IMR-90 (cell line): ENCODE measurements at regions not wholly inside any gene's neighbourhood (a gene's known extent, or its start where the extent isn't known, plus 50 kb on each side); places are given as distances from the start of the nearest gene placed in this dataset.

ENCODE experiments used
- ATAC-seq: fragments of 200-7000 bp; cut with Tn5 transposase; 2 replicates; pipeline ENCODE4 v1.9.1; 2020; ENCODE audit warnings: low read depth, mild to moderate bottlenecking, moderate library complexity
- BruUV-seq: library from RNA; stranded (reverse); fragments of 400-500 nt; replicated peaks from 2 replicates; lab custom pipeline; 2021; lab: Mats Ljungman, UMichigan
- CTCF ChIA-PET: fragments of 300-600 bp; formaldehyde crosslinking; extraction: SDS; loops from one replicate; lab custom pipeline; 2021; ENCODE audit warnings: antibody characterized with exemption; lab: Yijun Ruan, JAX
- POLR2A ChIA-PET: fragments of 300-600 bp; sonication (Branson Sonifier 250); formaldehyde crosslinking; loops from one replicate; lab custom pipeline; 2022; ENCODE audit warnings: antibody characterized with exemption; ENCODE audit not compliant: unreplicated experiment; lab: Charles Lee
- DNase-seq: peaks from one replicate; pipeline ENCODE4 v3.0.0; 2013
- H2AFZ ChIP-seq: replicated peaks from 2 replicates; pipeline ENCODE3; 2013; ENCODE audit warnings: low read length, mild to moderate bottlenecking; ENCODE audit not compliant: poor library complexity
- H2AK5ac ChIP-seq: 2 replicates; pipeline ENCODE4 v1.6.1; 2013; ENCODE audit warnings: low read depth, low read length, inconsistent platforms
- H2AK9ac ChIP-seq: replicated peaks from 2 replicates; pipeline ENCODE3; 2013; ENCODE audit warnings: mild to moderate bottlenecking, low read depth, low read length, moderate library complexity; ENCODE audit not compliant: poor library complexity
- H2BK120ac ChIP-seq: 2 replicates; pipeline ENCODE4 v1.6.1; 2013; ENCODE audit warnings: low read depth, low read length, inconsistent platforms
- H2BK15ac ChIP-seq: 3 replicates; pipeline ENCODE4 v1.6.1; 2013; ENCODE audit warnings: low read depth, low read length, inconsistent platforms
- H2BK20ac ChIP-seq: 2 replicates; pipeline ENCODE4 v1.6.1; 2013; ENCODE audit warnings: low read depth, mild to moderate bottlenecking, inconsistent platforms, low read length, moderate library complexity
- H2BK5ac ChIP-seq: 2 replicates; pipeline ENCODE4 v1.6.1; 2013; ENCODE audit warnings: mild to moderate bottlenecking, low read depth, low read length, inconsistent platforms; ENCODE audit not compliant: poor library complexity, severe bottlenecking
- H3K14ac ChIP-seq: replicated peaks from 2 replicates; pipeline ENCODE4 v1.6.1; 2013; ENCODE audit warnings: low read depth, low read length, inconsistent platforms
- H3K18ac ChIP-seq: 2 replicates; pipeline ENCODE4 v1.6.1; 2013; ENCODE audit warnings: low read depth, low read length, control low read depth
- H3K23ac ChIP-seq: 2 replicates; pipeline ENCODE4 v1.6.1; 2013; ENCODE audit warnings: low read depth, low read length, inconsistent platforms
- H3K27ac ChIP-seq: 2 replicates; pipeline ENCODE4 v1.5.1; 2013; ENCODE audit warnings: mild to moderate bottlenecking, control low read depth, low read length; ENCODE audit not compliant: insufficient read depth
- H3K27me3 ChIP-seq: 2 replicates; pipeline ENCODE4 v1.6.1; 2013; ENCODE audit warnings: low read length; ENCODE audit not compliant: control insufficient read depth, insufficient read depth
- H3K36me3 ChIP-seq: 2 replicates; pipeline ENCODE4 v1.6.1; 2013; ENCODE audit warnings: low read length, mixed read lengths; ENCODE audit not compliant: control insufficient read depth, insufficient read depth
- H3K4ac ChIP-seq: 2 replicates; pipeline ENCODE4 v1.6.1; 2013; ENCODE audit warnings: low read depth, low read length, inconsistent platforms
- H3K4me1 ChIP-seq: 2 replicates; pipeline ENCODE4 v1.6.1; 2013; ENCODE audit warnings: low read length, mixed read lengths; ENCODE audit not compliant: control insufficient read depth, insufficient read depth
- H3K4me2 ChIP-seq: 2 replicates; pipeline ENCODE4 v1.6.1; 2013; ENCODE audit warnings: low read depth, mild to moderate bottlenecking, control low read depth, low read length, moderate library complexity
- H3K4me3 ChIP-seq: 2 replicates; pipeline ENCODE4 v1.5.1; 2013; ENCODE audit warnings: low read depth, mild to moderate bottlenecking, control low read depth, low read length, moderate library complexity; ENCODE audit not compliant: insufficient read depth
- H3K56ac ChIP-seq: 2 replicates; pipeline ENCODE4 v1.6.1; 2013; ENCODE audit warnings: low read length, inconsistent platforms; ENCODE audit not compliant: insufficient read depth; ENCODE audit errors: extremely low read depth
- H3K79me1 ChIP-seq, 2 experiments: 2 replicates each; pipeline ENCODE4 v1.6.1; 2013; ENCODE audit warnings: low read length in 2 of 2, inconsistent platforms in 1 of 2, low read depth in 1 of 2
- H3K9ac ChIP-seq: 2 replicates; pipeline ENCODE4 v1.6.1; 2013; ENCODE audit warnings: low read depth, low read length, control low read depth
- H3K9me1 ChIP-seq: 2 replicates; pipeline ENCODE4 v1.6.1; 2013; ENCODE audit warnings: low read length, inconsistent platforms; ENCODE audit not compliant: insufficient read depth
- H3K9me3 ChIP-seq: 2 replicates; pipeline ENCODE4 v1.6.1; 2013; ENCODE audit warnings: low read length; ENCODE audit not compliant: control insufficient read depth, insufficient read depth
- H4K20me1 ChIP-seq: 2 replicates; pipeline ENCODE4 v1.6.1; 2013; ENCODE audit warnings: low read length, inconsistent platforms; ENCODE audit not compliant: insufficient read depth
- H4K5ac ChIP-seq: 2 replicates; pipeline ENCODE4 v1.6.1; 2013; ENCODE audit warnings: mild to moderate bottlenecking, low read depth, low read length, control low read depth
- H4K8ac ChIP-seq, 2 experiments: 2 replicates each; pipeline ENCODE4 v1.6.1; 2013; ENCODE audit warnings: low read depth in 2 of 2, low read length in 2 of 2, control low read depth in 1 of 2, inconsistent platforms in 1 of 2
- H4K91ac ChIP-seq: 2 replicates; pipeline ENCODE4 v1.6.1; 2013; ENCODE audit warnings: low read depth, low read length, inconsistent platforms; ENCODE audit not compliant: insufficient read depth
- BHLHE40 ChIP-seq: fragments of 150-350 bp; IDR thresholded peaks from 2 replicates; pipeline ENCODE4 v1.6.1; 2016; ENCODE audit warnings: mild to moderate bottlenecking, low read depth, low read length
- CEBPB ChIP-seq: IDR thresholded peaks from 2 replicates; pipeline ENCODE4 v1.6.1; 2012; ENCODE audit warnings: low read depth, low read length, improper control_type of control experiment
- CHD1 ChIP-seq: IDR thresholded peaks from 2 replicates; pipeline ENCODE4 v1.6.1; 2012; ENCODE audit warnings: low read depth, low read length, improper control_type of control experiment
- FOS ChIP-seq: fragments of 150-350 bp; IDR thresholded peaks from 2 replicates; pipeline ENCODE4 v1.6.1; 2016; ENCODE audit warnings: low read depth, low read length
- MAFK ChIP-seq: IDR thresholded peaks from 2 replicates; pipeline ENCODE4 v1.6.1; 2012; ENCODE audit warnings: low read depth, low read length, improper control_type of control experiment
- MAZ ChIP-seq: IDR thresholded peaks from 2 replicates; pipeline ENCODE4 v1.6.1; 2012; ENCODE audit warnings: low read depth, mild to moderate bottlenecking, low read length, improper control_type of control experiment, moderate library complexity, borderline replicate concordance
- MXI1 ChIP-seq: IDR thresholded peaks from 2 replicates; pipeline ENCODE4 v1.6.1; 2012; ENCODE audit warnings: low read depth, mild to moderate bottlenecking, low read length, moderate library complexity, borderline replicate concordance
- NFE2L2 ChIP-seq: fragments of 150-350 bp; IDR thresholded peaks from 2 replicates; pipeline ENCODE4 v1.6.1; 2016; ENCODE audit warnings: low read depth, mild to moderate bottlenecking, low read length
- POLR2A ChIP-seq: IDR thresholded peaks from 2 replicates; pipeline ENCODE4 v1.6.1; 2012; ENCODE audit warnings: mild to moderate bottlenecking, low read depth, low read length
- RAD21 ChIP-seq: IDR thresholded peaks from 2 replicates; pipeline ENCODE4 v1.6.1; 2012; ENCODE audit warnings: low read length, improper control_type of control experiment
- RCOR1 ChIP-seq: IDR thresholded peaks from 2 replicates; pipeline ENCODE4 v1.6.1; 2012; ENCODE audit warnings: mild to moderate bottlenecking, low read length, improper control_type of control experiment; ENCODE audit not compliant: insufficient replicate concordance
- RFX5 ChIP-seq: IDR thresholded peaks from 2 replicates; pipeline ENCODE4 v1.8.0; 2012; ENCODE audit warnings: low read depth, mild to moderate bottlenecking, low read length, moderate library complexity
- SMC3 ChIP-seq: fragments of 150-350 bp; IDR thresholded peaks from 2 replicates; pipeline ENCODE4 v1.6.1; 2016; ENCODE audit warnings: low read depth, mild to moderate bottlenecking, antibody characterized with exemption, low read length, moderate library complexity
- WGBS, 2 experiments: methylation state at CpG; one replicate each; pipeline versions ENCODE4 v1.1.5 to v1.1.7; 2013; ENCODE audit warnings: missing lambda C conversion rate in 2 of 2; ENCODE audit not compliant: insufficient read length in 1 of 2; ENCODE audit errors: extremely low coverage in 2 of 2; 5-methylcytosine and 5-hydroxymethylcytosine counted together
- dilution Hi-C: fragments of 300-500 bp; cut with HindIII; formaldehyde crosslinking; loops from one replicate; pipeline ENCODE4 v1.14.3; 2018; ENCODE audit warnings: low sequenced_read_pairs; ENCODE audit not compliant: unreplicated experiment
- in situ Hi-C: fragments of 300-500 bp; cut with MboI; formaldehyde crosslinking; loops from 3 replicates; pipeline ENCODE4 v1.14.3; 2019; ENCODE audit warnings: low sequenced_read_pairs, inconsistent platforms, mixed read lengths
- intact Hi-C: fragments of 100-400 bp; cut with micrococcal nuclease; formaldehyde crosslinking; loops from 2 replicates; pipeline ENCODE4 v1.10.0; 2022
- TF ChIP-seq, protein P1 (sequence below): fragments of 150-350 bp; IDR thresholded peaks from 2 replicates; pipeline ENCODE4 v1.6.1; 2016; ENCODE audit warnings: low read depth, mild to moderate bottlenecking, low read length, moderate library complexity, borderline replicate concordance
- TF ChIP-seq, protein P2 (sequence below): fragments of 150-350 bp; IDR thresholded peaks from 2 replicates; pipeline ENCODE4 v1.6.1; 2017; ENCODE audit warnings: mild to moderate bottlenecking, antibody characterized with exemption, low read length, low read depth
- TF ChIP-seq, protein P3 (sequence below): conservative IDR thresholded peaks from 2 replicates; pipeline ENCODE4 v1.5.1; 2012; ENCODE audit warnings: mild to moderate bottlenecking, low read depth, low read length, improper control_type of control experiment

DNA sequence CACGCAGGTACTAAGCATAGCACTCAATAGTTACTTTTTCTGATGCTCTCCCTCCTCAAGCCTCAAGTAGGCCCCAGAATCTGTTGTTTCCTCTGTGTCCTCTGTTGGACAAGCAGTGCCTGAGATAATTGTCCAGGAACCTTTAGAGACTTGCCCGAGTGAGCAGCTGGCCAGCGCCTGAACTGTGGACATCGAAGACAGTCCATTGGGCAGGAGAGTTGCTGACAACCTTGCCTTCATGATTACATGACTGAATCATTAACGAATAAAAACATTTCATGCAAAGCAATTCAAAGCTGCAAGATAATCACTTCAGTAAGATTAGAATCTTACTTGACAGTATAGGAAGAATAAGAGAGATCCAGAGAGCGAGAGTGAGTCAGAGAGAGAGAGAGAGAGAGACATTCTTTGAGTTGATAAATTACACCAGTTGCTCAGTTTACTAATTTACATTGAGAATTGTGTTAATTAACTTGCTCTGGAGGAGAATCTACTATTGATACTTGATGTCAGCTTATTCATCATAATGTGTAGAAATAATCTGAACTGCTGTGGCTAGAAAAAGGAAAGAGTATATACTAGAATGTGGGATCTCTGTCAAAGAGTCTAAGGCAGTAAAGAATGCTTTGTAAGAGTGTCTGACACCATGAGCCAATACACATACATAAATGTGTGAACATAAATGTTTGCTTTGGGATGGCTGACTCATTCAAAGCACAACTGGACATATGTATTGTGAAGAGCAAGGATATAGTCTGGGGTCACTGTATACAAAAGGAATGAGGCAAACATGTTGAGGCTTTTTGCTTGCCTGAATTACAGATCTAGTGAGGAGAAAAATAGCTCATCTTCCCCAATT lies 216.0 kb downstream of the ZNF326 start:
- dilution Hi-C loops = no loop called here
- Histone ChIP-seq H2AK5ac (no peak overlapping the region), H2BK120ac (no peak overlapping the region), H3K79me1 (no peaks in the 10 kb centered on the region), H3K4me3 (no peak overlapping the region), H3K27me3 (no peaks in the 10 kb centered on the region), H3K9me1 (no peaks in the 10 kb centered on the region), H3K56ac (no peak overlapping the region), H2BK15ac (no peak overlapping the region), H4K5ac (no peak overlapping the region), H4K91ac (no peak overlapping the region), H3K9ac (no peak overlapping the region), H2AFZ (no peak overlapping the region), H2BK5ac (no peak overlapping the region), H3K14ac (no peak overlapping the region), H3K36me3 (no peaks in the 10 kb centered on the region), H3K4me1 (no peaks in the 10 kb centered on the region), H4K20me1 (no peaks in the 10 kb centered on the region), H4K8ac (no peak overlapping the region), H3K23ac (no peak overlapping the region), H3K9me3 (no peaks in the 10 kb centered on the region), H3K27ac (no peak overlapping the region), H3K18ac (no peak overlapping the region), H2AK9ac (no peak overlapping the region), H3K4me2 (no peak overlapping the region), H2BK20ac (no peak overlapping the region), H3K4ac (no peak overlapping the region)
- CTCF ChIA-PET = no interaction called here
- WGBS, 2 experiments = no CpG with 5 or more reads among the region's 6 CpGs
- no peak for ATAC-seq
- in situ Hi-C loops = no loop called here
- no peak for TF ChIP-seq MAZ
- TF ChIP-seq SMC3 = no peak
- TF ChIP-seq, protein P1, sequence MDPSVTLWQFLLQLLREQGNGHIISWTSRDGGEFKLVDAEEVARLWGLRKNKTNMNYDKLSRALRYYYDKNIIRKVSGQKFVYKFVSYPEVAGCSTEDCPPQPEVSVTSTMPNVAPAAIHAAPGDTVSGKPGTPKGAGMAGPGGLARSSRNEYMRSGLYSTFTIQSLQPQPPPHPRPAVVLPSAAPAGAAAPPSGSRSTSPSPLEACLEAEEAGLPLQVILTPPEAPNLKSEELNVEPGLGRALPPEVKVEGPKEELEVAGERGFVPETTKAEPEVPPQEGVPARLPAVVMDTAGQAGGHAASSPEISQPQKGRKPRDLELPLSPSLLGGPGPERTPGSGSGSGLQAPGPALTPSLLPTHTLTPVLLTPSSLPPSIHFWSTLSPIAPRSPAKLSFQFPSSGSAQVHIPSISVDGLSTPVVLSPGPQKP = no peak
- TF ChIP-seq, protein P2, sequence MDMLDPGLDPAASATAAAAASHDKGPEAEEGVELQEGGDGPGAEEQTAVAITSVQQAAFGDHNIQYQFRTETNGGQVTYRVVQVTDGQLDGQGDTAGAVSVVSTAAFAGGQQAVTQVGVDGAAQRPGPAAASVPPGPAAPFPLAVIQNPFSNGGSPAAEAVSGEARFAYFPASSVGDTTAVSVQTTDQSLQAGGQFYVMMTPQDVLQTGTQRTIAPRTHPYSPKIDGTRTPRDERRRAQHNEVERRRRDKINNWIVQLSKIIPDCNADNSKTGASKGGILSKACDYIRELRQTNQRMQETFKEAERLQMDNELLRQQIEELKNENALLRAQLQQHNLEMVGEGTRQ = no peak
- TF ChIP-seq, protein P3, sequence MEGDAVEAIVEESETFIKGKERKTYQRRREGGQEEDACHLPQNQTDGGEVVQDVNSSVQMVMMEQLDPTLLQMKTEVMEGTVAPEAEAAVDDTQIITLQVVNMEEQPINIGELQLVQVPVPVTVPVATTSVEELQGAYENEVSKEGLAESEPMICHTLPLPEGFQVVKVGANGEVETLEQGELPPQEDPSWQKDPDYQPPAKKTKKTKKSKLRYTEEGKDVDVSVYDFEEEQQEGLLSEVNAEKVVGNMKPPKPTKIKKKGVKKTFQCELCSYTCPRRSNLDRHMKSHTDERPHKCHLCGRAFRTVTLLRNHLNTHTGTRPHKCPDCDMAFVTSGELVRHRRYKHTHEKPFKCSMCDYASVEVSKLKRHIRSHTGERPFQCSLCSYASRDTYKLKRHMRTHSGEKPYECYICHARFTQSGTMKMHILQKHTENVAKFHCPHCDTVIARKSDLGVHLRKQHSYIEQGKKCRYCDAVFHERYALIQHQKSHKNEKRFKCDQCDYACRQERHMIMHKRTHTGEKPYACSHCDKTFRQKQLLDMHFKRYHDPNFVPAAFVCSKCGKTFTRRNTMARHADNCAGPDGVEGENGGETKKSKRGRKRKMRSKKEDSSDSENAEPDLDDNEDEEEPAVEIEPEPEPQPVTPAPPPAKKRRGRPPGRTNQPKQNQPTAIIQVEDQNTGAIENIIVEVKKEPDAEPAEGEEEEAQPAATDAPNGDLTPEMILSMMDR = no peak
- no peak for TF ChIP-seq RAD21
- TF ChIP-seq FOS = no peak
- TF ChIP-seq MAFK = no peak
- no peak for TF ChIP-seq NFE2L2
- no peak for TF ChIP-seq BHLHE40
- no peak for TF ChIP-seq POLR2A
- TF ChIP-seq CHD1 = no peak
- TF ChIP-seq MXI1 = no peak
- no peak for TF ChIP-seq RFX5
- TF ChIP-seq RCOR1 = no peak
- no peak for TF ChIP-seq CEBPB
- BruUV-seq = no TSS peak
- intact Hi-C loops = no loop called here
- no peak for DNase-seq
- POLR2A ChIA-PET = no interaction called here
